HEK293T (cell line): ENCODE measurements at regions not wholly inside any gene's neighbourhood (a gene's known extent, or its start where the extent isn't known, plus 50 kb on each side); places are given as distances from the start of the nearest gene placed in this dataset.

Source experiments
- BHLHE40 ChIP-seq: fragments of 450-650 bp; IDR thresholded peaks from 2 replicates; pipeline ENCODE4 v1.6.1; 2016; ENCODE audit warnings: mild to moderate bottlenecking, moderate library complexity, borderline replicate concordance
- ELF4 ChIP-seq: fragments of 450-650 bp; IDR thresholded peaks from 2 replicates; pipeline ENCODE4 v1.6.1; 2017; ENCODE audit warnings: antibody characterized with exemption
- FOXA1 ChIP-seq: fragments of 450-650 bp; IDR thresholded peaks from 2 replicates; pipeline ENCODE4 v1.6.1; 2016; ENCODE audit warnings: mild to moderate bottlenecking
- FOXK2 ChIP-seq: fragments of 450-650 bp; IDR thresholded peaks from 2 replicates; pipeline ENCODE4 v1.6.1; 2016; ENCODE audit warnings: mild to moderate bottlenecking
- FOXM1 ChIP-seq: fragments of 450-650 bp; IDR thresholded peaks from 2 replicates; pipeline ENCODE4 v1.6.1; 2017; ENCODE audit warnings: mild to moderate bottlenecking, borderline replicate concordance
- HDGF ChIP-seq: fragments of 450-650 bp; IDR thresholded peaks from 2 replicates; pipeline ENCODE4 v1.6.1; 2017; ENCODE audit warnings: antibody characterized with exemption, borderline replicate concordance
- PKNOX1 ChIP-seq: fragments of 450-650 bp; IDR thresholded peaks from 2 replicates; pipeline ENCODE4 v1.6.1; 2016
- SP1 ChIP-seq: fragments of 450-650 bp; IDR thresholded peaks from 2 replicates; pipeline ENCODE4 v1.6.1; 2017
- SUZ12 ChIP-seq: fragments of 450-650 bp; IDR thresholded peaks from 2 replicates; pipeline ENCODE4 v1.6.1; 2016; ENCODE audit warnings: mild to moderate bottlenecking
- ZNF384 ChIP-seq: fragments of 450-650 bp; IDR thresholded peaks from 2 replicates; pipeline ENCODE4 v1.6.1; 2016

GRCh38 chr9:75644649-75645048 is 245.8 kb upstream of the PCSK5 start:
- TF ChIP-seq SUZ12 (no peak), PKNOX1 (no peak), HDGF (no peak), ZNF384 (no peak), FOXA1 (no peak), SP1 (no peak), ELF4 (no peak), FOXM1 (no peak), FOXK2 (no peak), BHLHE40 (no peak)
